HG03520 (cell line): ENCODE measurements at regions not wholly inside any gene's neighbourhood (a gene's known extent, or its start where the extent isn't known, plus 50 kb on each side); places are given as distances from the start of the nearest gene placed in this dataset.

Source experiments
- ATAC-seq: cut with Tn5 transposase; IDR thresholded peaks from one replicate; pipeline ENCODE4 v1.9.1; 2021; ENCODE audit warnings: mild to moderate bottlenecking, moderate library complexity; ENCODE audit not compliant: unreplicated experiment

GRCh38 chr21:26743524-26743923 is 101.7 kb downstream of the ADAMTS1 start:
- no peak for ATAC-seq

- no peak for ATAC-seq
Measured at GRCh38 chr21:26739189-26739588, 106.0 kb downstream of the ADAMTS1 start.

GRCh38 chr21:26736449-26736848 is 108.8 kb downstream of the ADAMTS1 start:
- no peak for ATAC-seq

- ATAC-seq, result no peak
Measured at GRCh38 chr21:26732432-26733221, 112.6 kb downstream of the ADAMTS1 start.

- ATAC-seq, result no peak
Measured at GRCh38 chr21:26719750-26720149, 125.5 kb downstream of the ADAMTS1 start.

GRCh38 chr21:26717146-26717739 is 128.0 kb downstream of the ADAMTS1 start:
- no peak for ATAC-seq

- ATAC-seq, result no peak
Measured at GRCh38 chr21:26715878-26716506, 129.2 kb downstream of the ADAMTS1 start.

- ATAC-seq, result no peak
Measured at GRCh38 chr21:26715116-26715515, 130.1 kb downstream of the ADAMTS1 start.

- ATAC-seq, result no peak
Measured at GRCh38 chr21:26710155-26710554, 135.1 kb downstream of the ADAMTS1 start.

GRCh38 chr21:26709090-26709489 is 136.0 kb upstream of the CYYR1 start:
- ATAC-seq, result no peak

- no peak for ATAC-seq
Measured at GRCh38 chr21:26708223-26708800, 135.2 kb upstream of the CYYR1 start.

GRCh38 chr21:26707246-26707645 is 134.2 kb upstream of the CYYR1 start:
- ATAC-seq, result no peak

GRCh38 chr21:26698416-26698815 is 125.3 kb upstream of the CYYR1 start:
- no peak for ATAC-seq

- ATAC-seq, result no peak
Measured at GRCh38 chr21:26691416-26691815, 118.3 kb upstream of the CYYR1 start.

- ATAC-seq, result no peak
Measured at GRCh38 chr21:26686705-26687104, 113.6 kb upstream of the CYYR1 start.

GRCh38 chr21:26686278-26686677 is 113.2 kb upstream of the CYYR1 start:
- peak; percentile 55 for ATAC-seq

- ATAC-seq, result no peak
Measured at GRCh38 chr21:26684889-26685288, 111.8 kb upstream of the CYYR1 start.

- no peak for ATAC-seq
Measured at GRCh38 chr21:26683996-26684395, 110.9 kb upstream of the CYYR1 start.

- no peak for ATAC-seq
Measured at GRCh38 chr21:26679284-26679683, 106.2 kb upstream of the CYYR1 start.

GRCh38 chr21:26674323-26674722 is 101.2 kb upstream of the CYYR1 start:
- no peak for ATAC-seq

GRCh38 chr21:26669215-26669764 is 96.2 kb upstream of the CYYR1 start:
- no peak for ATAC-seq
